Astrocyte of the spinal cord (primary cell): ENCODE measurements at regions not wholly inside any gene's neighbourhood (a gene's known extent, or its start where the extent isn't known, plus 50 kb on each side); places are given as distances from the start of the nearest gene placed in this dataset.
A peak's percentile ranks its signal among the peaks of the same experiment; 100 is the strongest.
"Not testable (repeated sequence)": the region's sequence is repeated elsewhere in the genome, so short reads cannot be mapped to it uniquely, and the experiment has no call there.

Experiments used
- DNase-seq: peaks from one replicate; pipeline ENCODE4 v3.0.0; 2011; ENCODE audit warnings: low read depth, low spot score
- H3K4me3 ChIP-seq: 2 replicates; pipeline ENCODE4 v1.5.1; 2011; ENCODE audit warnings: low read depth, mild to moderate bottlenecking, low read length, moderate library complexity
- in situ Hi-C: cut with HindIII; loops from 2 replicates; pipeline ENCODE4 v1.10.0; 2017; ENCODE audit warnings: low sequenced_read_pairs
- TF ChIP-seq, protein P1 (sequence below): IDR thresholded peaks from 2 replicates; pipeline ENCODE4 v1.5.1; 2012; ENCODE audit warnings: low read depth, mild to moderate bottlenecking, low read length, inconsistent platforms

DNA sequence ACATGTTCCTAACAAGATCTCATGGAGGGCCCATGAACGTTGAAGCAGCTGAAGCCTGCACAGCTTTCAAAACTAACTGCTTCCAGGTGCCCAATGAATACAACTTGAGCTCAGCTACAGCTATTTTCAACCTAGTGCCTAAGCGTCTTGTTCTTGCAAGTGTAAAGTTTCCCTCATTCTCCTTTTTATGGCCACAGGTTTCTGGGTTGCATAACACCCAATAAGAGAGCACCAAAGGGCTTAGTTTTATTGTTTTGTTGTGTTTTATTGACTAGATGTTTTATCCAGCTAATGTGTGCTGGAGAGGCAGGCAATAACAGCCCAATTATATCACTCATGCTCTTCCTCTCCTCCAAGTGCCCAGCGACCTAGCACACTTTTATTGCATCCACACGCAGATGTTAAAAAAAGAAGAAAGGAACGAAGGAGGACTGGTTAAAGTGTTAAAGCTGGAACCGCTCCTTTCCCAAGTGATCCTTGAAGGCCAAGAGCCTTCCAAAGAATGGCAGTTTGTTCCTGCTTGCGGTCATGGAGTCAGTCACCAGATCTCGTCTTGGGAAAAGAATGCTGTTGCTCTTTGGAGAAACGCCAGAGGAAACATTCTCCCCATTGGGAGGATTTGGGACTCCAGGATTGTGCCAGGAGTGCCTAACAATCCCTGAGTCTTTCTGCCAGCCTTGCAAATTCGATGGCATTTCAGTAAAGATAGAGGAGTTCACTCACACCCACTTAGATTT, 156.9 kb downstream of the MEX3B start:
- peak; percentile 59 for DNase-seq
- in situ Hi-C loops: no loop called here
- TF ChIP-seq, protein P1, sequence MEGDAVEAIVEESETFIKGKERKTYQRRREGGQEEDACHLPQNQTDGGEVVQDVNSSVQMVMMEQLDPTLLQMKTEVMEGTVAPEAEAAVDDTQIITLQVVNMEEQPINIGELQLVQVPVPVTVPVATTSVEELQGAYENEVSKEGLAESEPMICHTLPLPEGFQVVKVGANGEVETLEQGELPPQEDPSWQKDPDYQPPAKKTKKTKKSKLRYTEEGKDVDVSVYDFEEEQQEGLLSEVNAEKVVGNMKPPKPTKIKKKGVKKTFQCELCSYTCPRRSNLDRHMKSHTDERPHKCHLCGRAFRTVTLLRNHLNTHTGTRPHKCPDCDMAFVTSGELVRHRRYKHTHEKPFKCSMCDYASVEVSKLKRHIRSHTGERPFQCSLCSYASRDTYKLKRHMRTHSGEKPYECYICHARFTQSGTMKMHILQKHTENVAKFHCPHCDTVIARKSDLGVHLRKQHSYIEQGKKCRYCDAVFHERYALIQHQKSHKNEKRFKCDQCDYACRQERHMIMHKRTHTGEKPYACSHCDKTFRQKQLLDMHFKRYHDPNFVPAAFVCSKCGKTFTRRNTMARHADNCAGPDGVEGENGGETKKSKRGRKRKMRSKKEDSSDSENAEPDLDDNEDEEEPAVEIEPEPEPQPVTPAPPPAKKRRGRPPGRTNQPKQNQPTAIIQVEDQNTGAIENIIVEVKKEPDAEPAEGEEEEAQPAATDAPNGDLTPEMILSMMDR: no peak
- H3K4me3 ChIP-seq: no peak overlapping the region

DNA sequence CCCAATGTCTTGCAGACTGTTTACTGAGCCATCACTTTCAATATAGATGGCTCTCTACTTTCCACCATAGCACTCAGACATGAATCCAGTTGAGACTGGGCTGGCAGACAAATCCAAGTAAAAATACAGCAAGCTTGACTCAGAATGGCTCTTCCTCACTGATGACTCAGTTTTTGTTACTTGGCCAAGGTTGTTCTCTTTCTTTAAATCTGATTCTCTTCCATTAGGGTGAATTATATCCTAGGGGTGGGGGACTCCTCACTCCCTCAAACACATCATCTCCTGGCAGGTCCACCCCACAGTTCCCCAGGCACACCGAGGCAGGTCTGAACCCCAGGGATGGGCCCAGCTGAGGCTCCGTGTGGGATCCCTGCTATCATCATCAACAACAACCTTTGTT, 157.9 kb downstream of the MEX3B start:
- in situ Hi-C loops: no loop called here
- TF ChIP-seq, protein P1: no peak
- H3K4me3 ChIP-seq: no peak overlapping the region

DNA sequence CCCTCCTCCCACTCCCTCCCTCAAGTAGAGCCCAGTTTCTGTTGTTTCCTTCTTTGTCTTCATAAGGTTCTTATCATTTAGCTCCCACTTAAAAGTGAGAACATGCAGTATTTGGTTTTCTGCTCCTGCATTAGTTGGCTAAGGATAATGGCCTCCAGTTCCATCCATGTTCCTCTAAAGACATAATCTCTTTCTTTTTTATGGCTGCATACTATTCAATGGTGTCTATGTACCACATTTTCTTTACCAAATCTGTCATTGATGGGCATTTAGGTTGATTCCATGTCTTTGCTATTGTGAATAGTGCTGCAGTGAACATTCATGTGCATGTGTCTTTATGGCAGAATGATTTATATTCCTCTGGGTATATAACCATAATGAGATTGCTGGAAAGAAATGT, 158.6 kb downstream of the MEX3B start:
- DNase-seq, H3K4me3 ChIP-seq, in situ Hi-C loops: not testable (repeated sequence)

More for the DNA sequence above, 157.9 kb downstream of the MEX3B start:
- peak; percentile 83 for DNase-seq

DNA sequence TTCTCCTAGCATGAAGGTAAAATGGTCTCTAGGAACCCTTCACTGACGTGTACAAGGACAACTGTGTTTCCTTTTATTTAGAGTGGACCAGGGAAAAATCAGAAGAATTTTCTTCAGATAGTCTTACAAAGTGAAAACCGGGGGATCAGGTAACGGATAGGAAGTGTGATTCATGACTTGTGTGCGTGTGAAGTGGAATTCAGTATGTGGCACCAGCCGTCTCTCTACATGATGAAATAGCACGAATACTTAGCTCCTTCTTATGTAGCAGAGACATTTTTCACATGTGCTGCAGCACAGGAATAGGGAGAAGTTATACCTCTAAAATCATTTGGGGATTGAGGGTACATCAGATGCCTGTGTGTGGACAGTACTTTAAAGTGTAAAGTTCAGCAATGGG, 159.2 kb downstream of the MEX3B start:
- DNase-seq: peak; percentile 66
- in situ Hi-C loops: no loop called here
- H3K4me3 ChIP-seq: no peak overlapping the region
- TF ChIP-seq, protein P1: no peak

DNA sequence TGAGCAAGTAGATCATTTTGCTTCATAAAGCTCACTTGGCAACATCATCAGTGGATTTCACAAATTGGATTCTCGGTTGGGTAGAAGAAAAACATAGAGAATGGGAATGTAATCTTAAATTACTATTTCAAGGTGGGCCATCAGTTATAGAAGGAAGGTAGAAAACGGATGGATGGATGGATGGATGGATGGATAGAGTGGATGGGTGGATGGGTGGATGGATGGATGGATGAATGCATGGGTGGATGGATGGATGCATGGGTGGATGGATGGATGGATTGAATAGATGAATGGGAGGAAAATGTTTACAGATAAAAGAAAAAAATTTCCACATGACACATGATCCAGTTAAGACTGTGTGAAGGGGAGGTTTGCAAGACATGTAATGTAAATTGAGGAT, 159.7 kb downstream of the MEX3B start:
- no peak for DNase-seq
- H3K4me3 ChIP-seq: no peak overlapping the region
- in situ Hi-C loops: no loop called here
- TF ChIP-seq, protein P1: no peak

DNA sequence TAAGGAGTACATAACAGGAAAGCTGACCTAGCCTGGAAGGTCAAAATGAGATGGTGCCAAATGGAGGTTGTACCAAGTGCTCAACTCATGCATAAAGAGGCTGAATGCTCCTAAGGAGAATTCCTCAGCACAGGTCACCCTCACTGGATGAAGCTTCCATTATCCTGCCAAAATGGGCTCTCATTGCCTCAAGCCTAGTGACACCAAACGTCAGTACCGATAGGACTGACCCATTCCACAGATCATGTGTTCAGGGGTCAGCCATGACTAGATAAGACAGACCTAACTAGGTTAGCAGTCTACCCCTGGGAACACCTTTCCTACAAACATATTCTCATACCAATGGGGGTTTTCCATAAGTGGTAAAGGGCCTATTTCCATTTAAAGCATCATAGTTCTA, 160.7 kb downstream of the MEX3B start:
- no peak for DNase-seq
- in situ Hi-C loops: no loop called here
- TF ChIP-seq, protein P1: no peak
- H3K4me3 ChIP-seq: no peak overlapping the region

DNA sequence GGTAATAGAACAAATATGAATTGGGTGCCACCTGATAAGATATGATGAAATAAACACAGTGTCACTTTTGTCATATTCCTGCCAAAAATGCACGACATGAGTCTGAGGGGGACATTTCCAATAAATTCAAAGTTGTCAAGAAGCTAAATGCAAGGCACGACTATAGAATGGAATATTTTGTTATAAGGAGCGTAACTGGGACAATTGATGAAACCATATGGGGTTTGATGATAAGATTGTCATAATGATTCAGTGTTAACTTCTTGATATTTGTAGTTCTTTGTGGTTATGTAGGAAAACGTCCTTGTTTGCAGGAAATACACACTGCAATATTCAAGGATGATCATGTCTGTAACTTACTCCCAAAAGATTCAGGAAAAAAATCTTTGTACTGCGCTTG, 163.3 kb downstream of the MEX3B start:
- TF ChIP-seq, protein P1: no peak
- DNase-seq: no peak
- in situ Hi-C loops: no loop called here
- no peak overlapping the region for H3K4me3 ChIP-seq
